Fibroblast of the aortic adventitia (primary cell): ENCODE measurements at regions not wholly inside any gene's neighbourhood (a gene's known extent, or its start where the extent isn't known, plus 50 kb on each side); places are given as distances from the start of the nearest gene placed in this dataset.

Experiments used
- DNase-seq: peaks from one replicate; pipeline ENCODE4 v3.0.0-alpha.2; 2010; ENCODE audit warnings: low read depth
- H3K4me3 ChIP-seq: 2 replicates; pipeline ENCODE4 v1.5.1; 2011; ENCODE audit warnings: low read depth, mild to moderate bottlenecking, control low read depth, low read length, moderate library complexity
- TF ChIP-seq, protein P1 (sequence below): IDR thresholded peaks from 2 replicates; pipeline ENCODE4 v1.5.1; 2011; ENCODE audit warnings: mild to moderate bottlenecking, low read length, control low read depth, inconsistent platforms; ENCODE audit not compliant: insufficient read depth

DNA sequence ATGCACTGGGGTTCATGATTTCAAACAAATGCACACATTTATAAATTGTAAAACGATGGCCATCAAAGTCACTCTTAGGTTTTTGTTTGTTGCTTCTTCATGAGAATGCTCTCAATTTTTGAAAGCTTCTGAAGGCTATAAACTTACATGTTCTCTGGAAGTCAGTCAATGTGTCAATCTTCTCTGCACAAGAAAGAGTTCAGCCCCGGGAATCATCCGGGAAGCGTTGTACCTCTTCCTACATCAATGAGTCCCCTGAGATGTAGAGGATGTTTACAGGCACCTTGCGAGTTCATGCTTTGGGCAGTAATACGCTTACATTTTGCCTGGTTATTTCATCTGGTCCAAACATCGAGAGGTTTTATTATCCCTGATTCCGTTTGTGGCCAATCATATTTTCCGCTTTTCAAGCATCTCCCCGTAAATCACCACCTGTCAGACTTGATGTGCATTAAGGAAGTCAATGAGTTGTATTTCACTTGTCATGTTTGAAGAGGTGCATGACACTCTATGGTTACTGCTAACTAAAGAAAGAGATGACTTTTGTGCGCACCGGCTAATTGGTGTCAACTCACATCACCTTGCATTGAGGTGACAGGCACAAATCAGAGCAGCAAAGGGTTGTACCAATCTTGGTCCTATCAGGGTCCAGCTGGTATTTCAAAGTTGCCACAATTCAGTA lies 750.7 kb downstream of the SORCS3 start:
- no peak for DNase-seq
- TF ChIP-seq, protein P1, sequence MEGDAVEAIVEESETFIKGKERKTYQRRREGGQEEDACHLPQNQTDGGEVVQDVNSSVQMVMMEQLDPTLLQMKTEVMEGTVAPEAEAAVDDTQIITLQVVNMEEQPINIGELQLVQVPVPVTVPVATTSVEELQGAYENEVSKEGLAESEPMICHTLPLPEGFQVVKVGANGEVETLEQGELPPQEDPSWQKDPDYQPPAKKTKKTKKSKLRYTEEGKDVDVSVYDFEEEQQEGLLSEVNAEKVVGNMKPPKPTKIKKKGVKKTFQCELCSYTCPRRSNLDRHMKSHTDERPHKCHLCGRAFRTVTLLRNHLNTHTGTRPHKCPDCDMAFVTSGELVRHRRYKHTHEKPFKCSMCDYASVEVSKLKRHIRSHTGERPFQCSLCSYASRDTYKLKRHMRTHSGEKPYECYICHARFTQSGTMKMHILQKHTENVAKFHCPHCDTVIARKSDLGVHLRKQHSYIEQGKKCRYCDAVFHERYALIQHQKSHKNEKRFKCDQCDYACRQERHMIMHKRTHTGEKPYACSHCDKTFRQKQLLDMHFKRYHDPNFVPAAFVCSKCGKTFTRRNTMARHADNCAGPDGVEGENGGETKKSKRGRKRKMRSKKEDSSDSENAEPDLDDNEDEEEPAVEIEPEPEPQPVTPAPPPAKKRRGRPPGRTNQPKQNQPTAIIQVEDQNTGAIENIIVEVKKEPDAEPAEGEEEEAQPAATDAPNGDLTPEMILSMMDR, result no peak
- no peak overlapping the region for H3K4me3 ChIP-seq

DNA sequence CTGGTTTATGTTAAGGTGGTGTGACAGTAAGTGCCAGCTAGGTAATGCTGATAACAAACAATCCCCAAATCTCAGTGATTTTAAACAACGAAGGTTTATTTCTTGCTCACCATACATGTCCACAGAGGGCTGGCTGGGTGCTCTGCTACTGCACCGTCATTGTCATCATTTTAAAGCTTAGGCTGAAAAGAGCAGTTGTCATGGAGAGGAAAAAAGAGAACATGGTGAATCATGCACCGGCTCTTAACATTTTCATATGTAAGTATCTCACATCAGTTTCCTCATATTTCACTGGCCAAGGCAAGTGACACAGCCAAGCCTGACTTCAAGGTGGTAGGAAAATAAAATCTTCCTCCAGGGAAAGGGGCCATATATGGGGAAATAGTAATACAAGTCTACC lies 746.9 kb downstream of the SORCS3 start:
- TF ChIP-seq, protein P1, result no peak
- no peak overlapping the region for H3K4me3 ChIP-seq
- DNase-seq, result no peak

DNA sequence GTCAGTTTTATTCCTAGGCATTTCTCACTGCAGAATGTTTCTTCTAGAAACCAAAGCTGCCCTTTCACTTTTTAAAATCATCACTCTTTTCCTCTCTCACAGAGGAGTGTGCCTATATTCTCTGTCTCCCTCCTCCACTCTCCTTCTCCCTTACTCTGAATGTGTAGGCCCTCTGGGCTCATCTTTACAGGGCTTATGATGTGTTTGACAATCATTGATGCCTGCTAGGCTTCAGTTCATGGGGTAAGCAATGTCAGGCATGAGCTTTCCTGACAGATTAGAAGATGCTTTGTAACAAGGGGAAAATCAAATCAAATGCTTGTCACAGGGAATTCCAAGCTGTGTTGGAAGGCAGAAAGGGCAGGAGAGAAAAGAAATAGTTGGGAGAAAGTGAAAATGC lies 742.9 kb downstream of the SORCS3 start:
- no peak for DNase-seq
- H3K4me3 ChIP-seq, result no peak overlapping the region
- TF ChIP-seq, protein P1, result no peak

DNA sequence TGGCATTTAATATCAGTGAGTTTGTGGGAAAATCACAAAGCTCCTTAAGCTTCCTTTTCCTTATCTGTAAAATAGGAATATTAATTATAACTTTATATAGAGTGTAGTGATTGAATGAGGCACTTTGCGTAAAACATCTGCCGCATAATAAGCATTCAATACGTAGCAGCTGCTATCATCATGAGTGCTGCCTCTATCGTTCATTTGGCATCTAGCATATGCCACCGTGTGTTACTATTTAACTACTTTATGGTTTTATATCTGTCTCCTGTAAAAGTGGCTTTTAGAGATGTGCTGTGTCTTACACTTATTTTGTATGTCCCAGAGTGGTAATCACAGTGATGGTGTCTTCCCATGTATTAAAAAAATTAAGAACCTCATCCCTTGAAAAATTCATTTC lies 729.6 kb downstream of the SORCS3 start:
- DNase-seq, result no peak
- no peak overlapping the region for H3K4me3 ChIP-seq
- TF ChIP-seq, protein P1, result no peak

DNA sequence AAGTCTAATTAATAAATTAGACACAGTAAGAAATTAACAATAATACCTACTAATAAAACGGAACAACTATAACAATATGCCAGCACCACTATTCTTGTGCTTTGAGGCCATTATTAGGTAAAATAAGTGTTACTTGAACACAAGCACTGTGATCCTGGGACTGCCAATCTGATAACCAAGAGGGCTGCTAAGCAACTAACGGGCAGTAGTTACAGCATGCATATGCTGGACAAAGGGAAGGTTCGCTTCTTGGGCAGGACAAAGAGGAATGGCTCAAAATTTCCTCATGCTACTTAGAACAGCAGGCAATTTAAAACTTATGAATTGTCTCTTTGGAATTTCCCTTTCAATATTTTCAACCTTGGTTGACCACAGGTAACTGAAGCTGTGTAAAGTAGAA lies 718.6 kb downstream of the SORCS3 start:
- no peak for DNase-seq
- no peak overlapping the region for H3K4me3 ChIP-seq
- TF ChIP-seq, protein P1, result no peak

DNA sequence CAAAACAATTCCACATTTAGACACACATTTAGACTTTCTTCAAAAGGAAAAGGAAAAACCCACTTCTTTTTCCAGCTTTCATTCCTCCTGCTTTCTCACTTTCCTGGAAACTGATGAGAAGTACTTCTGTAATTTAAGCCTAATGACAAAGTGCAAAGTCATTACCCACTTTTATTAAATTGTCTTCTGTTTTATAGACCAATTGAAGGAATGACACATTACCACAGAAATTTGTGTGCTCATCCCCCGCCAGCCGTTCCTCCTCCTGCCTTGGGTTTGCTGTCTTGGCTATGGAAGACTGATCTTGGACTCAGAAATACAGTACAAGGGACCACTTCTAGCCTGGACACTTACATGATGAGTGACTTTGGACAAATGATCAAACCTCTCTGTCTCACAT lies 717.8 kb downstream of the SORCS3 start:
- DNase-seq, result peak; percentile 4
- no peak overlapping the region for H3K4me3 ChIP-seq
- TF ChIP-seq, protein P1, result no peak

DNA sequence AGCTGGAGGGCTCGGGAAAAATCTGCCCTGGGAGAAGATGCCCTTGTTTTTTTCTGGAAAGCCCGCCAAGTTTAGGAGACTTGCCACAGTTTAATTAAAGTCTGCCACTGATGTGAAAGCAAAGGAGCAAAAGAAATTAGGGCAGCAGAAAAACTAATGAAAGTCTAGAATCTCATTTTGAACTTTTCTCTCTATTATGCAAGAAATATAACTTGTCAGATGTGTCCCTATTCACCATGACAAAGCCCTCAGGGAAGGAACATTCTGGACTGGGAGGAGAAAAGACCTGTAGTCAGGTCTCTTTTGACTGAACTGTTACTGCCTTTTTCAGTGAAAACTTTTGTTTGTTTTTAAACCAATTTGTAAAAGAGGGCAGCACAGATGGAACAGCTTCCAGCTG lies 715.5 kb downstream of the SORCS3 start:
- no peak overlapping the region for H3K4me3 ChIP-seq
- TF ChIP-seq, protein P1, result no peak
- no peak for DNase-seq
